Loucy (cell line): ENCODE measurements at regions not wholly inside any gene's neighbourhood (a gene's known extent, or its start where the extent isn't known, plus 50 kb on each side); places are given as distances from the start of the nearest gene placed in this dataset.

ENCODE experiments used
- CTCF ChIP-seq: fragments of 200-600 bp; sonication (generic); conservative IDR thresholded peaks from 2 replicates; pipeline ENCODE4 v1.5.1; 2014; ENCODE audit warnings: mild to moderate bottlenecking, antibody characterized with exemption, low read length
- EZH2phosphoT487 ChIP-seq: fragments of 200-600 bp; IDR thresholded peaks from 2 replicates; pipeline ENCODE4 v1.6.1; 2018; ENCODE audit warnings: antibody characterized with exemption, mild to moderate bottlenecking, moderate library complexity, borderline replicate concordance

- TF ChIP-seq CTCF (no peak), EZH2phosphoT487 (no peak)
These were observed 297.5 kb upstream of the RASGEF1B start for GRCh38 chr4:81769244-81769643.
